ENCODE measurements at regions not wholly inside any gene's neighbourhood (a gene's known extent, or its start where the extent isn't known, plus 50 kb on each side); places are given as distances from the start of the nearest gene placed in this dataset.

GRCh38 chr2:146235158-146235557 is 1609.7 kb upstream of the ACVR2A start:
- no peak for TF ChIP-seq POLR2A (IDR thresholded peaks at IDR 0.05)
- no peak for TF ChIP-seq CTCF (IDR thresholded peaks at IDR 0.05)
- no peaks in the 10 kb centered on the region for H3K9me3 ChIP-seq
- H3K36me3 ChIP-seq = no peaks in the 10 kb centered on the region
- peaks cover 0 to 10% of the 10 kb centered on the region in 2 donors for H3K4me1 ChIP-seq
- 77 to 78% methylated on average over 3 of the region's 3 CpGs for WGBS, 2 donors
- H3K4me3 ChIP-seq (replicated peaks in 1 of 3) = no peak overlapping the region
- H3K27ac ChIP-seq = no peak overlapping the region
- H3K27me3 ChIP-seq = no peaks in the 10 kb centered on the region
- no peak for DNase-seq
- intact Hi-C loops (cut with DNase I) = no loop called here

DNA sequence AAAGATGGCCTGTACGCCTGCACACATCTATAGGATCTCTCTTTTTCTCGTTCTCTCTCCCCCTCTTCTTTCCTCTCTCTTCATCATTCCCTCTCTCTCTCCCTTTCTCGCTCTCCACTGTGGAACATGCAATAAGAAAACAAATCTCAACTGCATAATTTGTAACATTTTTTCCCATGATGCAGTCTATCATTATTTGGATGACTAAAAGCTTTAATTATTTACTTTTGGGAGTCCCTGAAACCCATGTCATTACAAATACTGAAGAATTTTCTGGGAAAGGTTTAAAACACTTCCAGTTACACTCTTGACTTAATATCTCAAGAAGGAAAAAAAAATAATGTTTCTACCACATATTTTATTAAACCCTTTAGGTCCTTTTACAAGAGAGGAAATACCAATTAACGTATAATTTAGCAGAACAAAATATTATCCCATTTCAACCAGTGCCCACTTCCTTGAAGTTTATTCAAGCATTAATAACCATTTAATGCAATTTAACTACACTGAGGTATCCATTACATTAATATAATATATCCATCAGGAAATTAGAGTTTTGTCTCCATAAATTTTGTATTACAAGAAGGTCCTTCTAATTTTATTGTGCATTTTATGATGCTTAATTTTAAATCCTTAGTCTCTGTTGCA is 1615.2 kb upstream of the ACVR2A start:
- WGBS, 2 donors = 86 to 90% methylated on average over 4 of the region's 4 CpGs
- no peak overlapping the region for H3K27ac ChIP-seq
- H3K36me3 ChIP-seq = no peaks in the 10 kb centered on the region
- TF ChIP-seq POLR2A (IDR thresholded peaks at IDR 0.05) (no peak), CTCF (IDR thresholded peaks at IDR 0.05) (no peak)
- no peaks in the 10 kb centered on the region for H3K4me1 ChIP-seq
- no peak overlapping the region for H3K4me3 ChIP-seq (replicated peaks in 1 of 3)
- H3K27me3 ChIP-seq = no peaks in the 10 kb centered on the region
- intact Hi-C loops (cut with DNase I) = no loop called here
- DNase-seq = no peak
- no peaks in the 10 kb centered on the region for H3K9me3 ChIP-seq

DNA sequence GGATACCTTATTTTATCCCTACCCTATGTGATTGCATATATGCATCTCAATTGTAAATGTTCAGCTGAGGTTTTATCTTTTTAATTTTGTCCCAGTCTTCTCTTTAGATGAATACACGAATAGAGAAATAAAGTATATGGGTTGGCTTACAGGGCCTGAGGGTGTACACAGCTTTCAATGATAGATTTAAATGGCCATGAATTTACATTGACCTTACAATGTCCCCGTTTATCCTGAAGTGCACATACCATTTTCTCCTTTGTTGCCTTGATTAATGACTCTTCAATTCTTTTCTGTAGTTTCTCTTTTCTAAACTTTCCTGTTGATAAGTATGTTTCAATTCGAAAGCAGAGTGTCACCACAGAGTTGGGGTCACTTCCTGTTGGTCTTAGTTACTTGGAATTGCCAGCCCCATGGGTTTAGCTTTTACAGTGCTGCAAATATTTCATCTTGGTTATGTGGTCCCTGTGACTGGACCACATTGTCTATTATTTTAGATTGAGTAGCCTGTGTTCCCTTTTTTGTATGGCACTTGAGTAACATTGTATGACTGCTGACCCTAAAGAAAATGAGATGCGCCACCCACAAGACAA is 1616.3 kb upstream of the ACVR2A start:
- intact Hi-C loops (cut with DNase I) = no loop called here
- 58 to 63% methylated on average over 4 of the region's 4 CpGs for WGBS, 2 donors
- no peak for TF ChIP-seq CTCF (IDR thresholded peaks at IDR 0.05)
- TF ChIP-seq POLR2A (IDR thresholded peaks at IDR 0.05) = no peak
- no peaks in the 10 kb centered on the region for H3K36me3 ChIP-seq
- no peak overlapping the region for H3K27ac ChIP-seq
- no peaks in the 10 kb centered on the region for H3K9me3 ChIP-seq
- no peak overlapping the region for H3K4me3 ChIP-seq (replicated peaks in 1 of 3)
- no peak for DNase-seq
- H3K4me1 ChIP-seq = no peaks in the 10 kb centered on the region
- no peaks in the 10 kb centered on the region for H3K27me3 ChIP-seq

DNA sequence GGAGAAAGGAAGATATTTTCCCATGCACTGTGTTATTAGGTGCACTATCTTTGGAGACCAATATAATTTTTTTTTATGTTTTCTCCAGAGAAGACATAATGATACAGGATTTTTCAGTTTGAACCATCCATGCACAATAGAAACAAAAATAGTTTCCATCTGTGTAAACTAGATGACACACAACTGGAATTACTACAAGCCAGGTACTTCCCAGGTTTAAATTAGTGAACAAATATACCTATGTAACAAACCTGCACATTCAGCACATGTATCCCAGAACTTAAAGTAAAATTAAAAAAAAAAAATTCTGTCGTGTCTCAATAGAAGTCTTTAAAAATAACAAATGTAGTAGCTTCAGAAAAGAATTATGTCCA is 1616.8 kb upstream of the ACVR2A start:
- Histone ChIP-seq H3K36me3 (no peaks in the 10 kb centered on the region), H3K27ac (no peak overlapping the region), H3K9me3 (no peaks in the 10 kb centered on the region), H3K4me3 (replicated peaks in 1 of 3) (no peak overlapping the region), H3K4me1 (no peaks in the 10 kb centered on the region), H3K27me3 (no peaks in the 10 kb centered on the region)
- DNase-seq = no peak
- 74 to 80% methylated on average over 1 of the region's 1 CpG for WGBS, 2 donors
- intact Hi-C loops (cut with DNase I) = no loop called here
- TF ChIP-seq CTCF (IDR thresholded peaks at IDR 0.05) (no peak), POLR2A (IDR thresholded peaks at IDR 0.05) (no peak)

- TF ChIP-seq POLR2A (IDR thresholded peaks at IDR 0.05) (no peak), CTCF (IDR thresholded peaks at IDR 0.05) (no peak)
- no peak overlapping the region for H3K27ac ChIP-seq
- WGBS, 2 donors = 86 to 87% methylated on average over 7 of the region's 7 CpGs
- H3K4me1 ChIP-seq = no peaks in the 10 kb centered on the region
- no peaks in the 10 kb centered on the region for H3K36me3 ChIP-seq
- no peak for DNase-seq
- no peak overlapping the region for H3K4me3 ChIP-seq (replicated peaks in 1 of 3)
- intact Hi-C loops (cut with DNase I) = no loop called here
- H3K9me3 ChIP-seq = no peaks in the 10 kb centered on the region
- H3K27me3 ChIP-seq = no peaks in the 10 kb centered on the region
These were observed 1617.4 kb upstream of the ACVR2A start for GRCh38 chr2:146227152-146228019.
